HG03066 (cell line): ENCODE measurements at regions not wholly inside any gene's neighbourhood (a gene's known extent, or its start where the extent isn't known, plus 50 kb on each side); places are given as distances from the start of the nearest gene placed in this dataset.

Source experiments
- ATAC-seq: cut with Tn5 transposase; IDR thresholded peaks from one replicate; pipeline ENCODE4 v1.9.1; 2021; ENCODE audit warnings: low read depth; ENCODE audit not compliant: unreplicated experiment

DNA sequence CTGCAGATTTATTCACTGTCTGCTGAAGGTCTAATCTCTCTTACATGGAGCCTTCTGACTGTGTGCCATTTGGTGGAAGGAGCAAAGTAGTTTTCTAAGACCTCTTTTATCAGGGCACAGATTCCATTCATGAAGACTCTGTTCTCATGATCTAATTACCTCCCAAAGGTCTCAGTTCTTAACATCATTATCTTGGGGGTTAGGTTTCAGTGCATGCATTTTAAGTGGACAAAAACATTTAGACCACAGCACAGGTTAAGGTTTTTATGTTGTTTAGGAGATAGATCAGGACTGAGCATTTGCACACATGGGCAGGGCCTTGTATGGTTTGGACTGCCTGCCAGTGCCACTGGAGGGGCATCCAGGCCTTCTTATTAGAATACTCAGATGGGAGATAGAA lies 746.1 kb downstream of the C12orf50 start:
- ATAC-seq = no peak

DNA sequence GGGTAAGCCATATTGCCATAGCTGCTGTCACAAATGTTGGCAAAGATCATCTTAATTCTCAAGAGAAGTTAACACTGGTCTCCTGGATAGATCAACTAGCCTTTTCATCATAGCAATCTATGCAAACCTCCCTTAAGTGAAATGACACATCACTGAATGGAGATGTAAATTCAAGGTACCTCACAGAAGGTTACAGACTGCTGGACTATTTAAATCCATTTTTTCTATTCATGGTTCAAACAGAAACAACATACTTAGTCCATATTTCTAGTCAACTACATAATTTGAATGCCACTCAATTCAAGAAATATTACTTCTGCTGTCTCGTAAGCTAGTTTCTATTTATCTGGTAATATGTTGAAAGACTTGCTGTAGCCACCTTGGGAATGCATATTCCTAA lies 748.3 kb downstream of the C12orf50 start:
- ATAC-seq = peak; percentile 51

DNA sequence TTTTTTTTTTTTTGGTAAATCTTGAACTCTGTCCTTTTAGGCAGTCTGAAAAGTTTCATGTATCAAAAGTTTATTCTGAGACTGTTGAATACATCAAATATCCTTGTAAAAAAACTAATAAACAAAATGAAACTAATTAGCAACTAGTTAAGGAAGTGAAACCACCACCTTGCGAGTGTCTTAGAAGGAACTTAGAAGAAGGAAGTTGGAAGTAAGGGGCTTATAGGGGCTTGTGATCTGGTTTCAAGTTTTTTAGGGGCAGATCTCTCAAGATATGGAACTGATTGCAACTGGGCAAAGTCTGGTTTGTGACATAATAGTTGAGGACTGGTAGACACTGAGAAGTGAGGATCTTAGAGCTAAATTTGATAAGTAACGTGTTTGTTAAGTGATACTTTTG lies 748.8 kb downstream of the C12orf50 start:
- peak; percentile 84 for ATAC-seq

DNA sequence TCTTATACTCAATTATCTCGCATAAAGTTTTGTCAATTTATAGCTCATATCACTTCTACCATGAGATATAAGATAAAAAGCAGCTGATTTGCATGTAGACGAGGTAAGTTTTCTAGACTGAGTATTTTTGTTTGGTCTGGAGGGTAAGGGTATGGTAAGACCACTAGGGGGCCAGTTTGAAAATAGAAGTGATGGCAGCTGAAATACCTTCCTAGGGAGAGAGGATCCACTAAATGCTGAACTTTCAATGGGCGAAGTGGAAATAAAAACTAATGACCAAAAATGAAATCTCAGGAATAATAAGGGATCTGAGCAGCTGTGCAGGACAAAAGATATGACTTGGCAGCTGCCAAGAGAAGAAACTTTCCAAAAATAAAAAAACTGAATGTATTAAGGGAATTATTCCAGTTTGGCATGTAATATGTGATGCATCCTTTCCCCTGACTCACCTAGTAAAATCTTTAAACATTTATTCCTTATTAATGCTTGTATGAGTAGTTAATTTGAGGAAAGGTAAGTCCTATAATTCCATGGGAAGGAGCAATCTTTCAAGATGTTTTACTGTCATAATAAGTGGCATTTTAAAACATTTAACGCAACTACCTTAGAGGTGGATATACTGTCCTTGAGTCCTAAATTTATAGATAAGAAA lies 754.5 kb downstream of the C12orf50 start:
- no peak for ATAC-seq

- no peak for ATAC-seq
Measured at GRCh38 chr12:87272851-87273250, 756.4 kb downstream of the C12orf50 start.

GRCh38 chr12:87270919-87271318 lies 758.3 kb downstream of the C12orf50 start:
- no peak for ATAC-seq

DNA sequence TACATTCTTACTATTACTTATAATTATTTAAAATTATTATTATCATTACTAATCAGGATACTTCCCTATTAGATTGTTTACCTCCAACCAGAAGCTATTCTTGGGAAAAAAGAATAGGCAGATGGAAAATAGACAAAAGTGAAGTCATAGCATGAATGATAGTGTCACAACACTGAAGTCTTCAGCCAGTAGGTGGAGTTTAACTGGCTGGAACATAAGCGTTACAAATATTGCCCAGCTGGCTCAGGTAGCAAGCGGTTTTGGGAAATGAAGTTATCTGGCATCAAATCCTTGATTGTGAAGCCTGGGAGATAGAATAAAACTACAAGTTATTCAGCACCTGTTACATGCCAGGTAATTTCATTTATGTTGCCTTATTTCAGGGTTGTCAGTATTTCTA lies 762.9 kb downstream of the C12orf50 start:
- no peak for ATAC-seq

DNA sequence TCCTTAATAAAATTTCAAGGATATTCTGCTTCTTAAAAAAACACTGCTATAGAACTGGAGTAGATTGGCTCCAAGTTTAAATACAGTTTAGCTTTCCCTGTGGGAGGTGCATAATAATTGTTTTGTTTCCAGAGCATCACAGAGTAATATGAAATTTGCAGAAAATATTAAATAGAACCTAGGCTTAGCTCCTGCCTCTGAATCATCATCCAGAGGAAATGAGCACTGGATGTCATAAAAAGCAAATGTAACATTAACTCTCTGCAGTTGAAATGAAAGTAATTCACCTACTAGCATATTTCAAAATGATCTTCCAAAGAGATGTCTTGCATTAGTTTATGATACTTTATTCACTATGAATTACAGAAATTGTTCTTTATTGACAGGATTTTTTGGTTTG lies 769.8 kb downstream of the C12orf50 start:
- no peak for ATAC-seq

DNA sequence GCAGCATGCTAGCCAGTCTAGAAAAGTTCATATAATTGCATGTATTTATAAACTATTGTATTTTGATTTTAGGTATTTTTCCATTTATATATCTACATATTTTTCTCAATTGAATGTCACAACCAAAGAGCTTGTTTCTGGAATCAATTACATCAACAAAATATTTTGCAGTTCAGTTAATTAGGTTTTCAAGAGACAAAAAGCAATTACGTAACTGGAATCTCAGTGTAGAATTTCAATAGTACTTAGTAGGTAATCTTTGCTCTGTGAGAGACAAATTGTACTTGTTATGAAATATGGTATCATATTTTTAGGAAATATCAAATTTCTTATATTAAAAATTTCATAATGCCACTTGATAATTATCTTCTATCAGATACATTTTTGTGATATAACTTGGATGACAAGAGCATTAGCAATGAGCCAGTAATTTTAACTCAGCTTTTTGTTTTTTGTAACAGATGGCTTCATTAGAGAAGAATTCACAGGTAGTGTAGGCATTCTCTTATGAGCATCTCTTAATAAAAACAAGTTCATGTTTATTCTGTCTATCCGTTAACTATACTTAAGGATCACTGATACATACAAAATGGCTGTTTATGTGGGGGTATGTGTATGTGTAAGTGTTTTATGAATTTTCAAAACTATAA lies 774.7 kb downstream of the C12orf50 start:
- no peak for ATAC-seq

DNA sequence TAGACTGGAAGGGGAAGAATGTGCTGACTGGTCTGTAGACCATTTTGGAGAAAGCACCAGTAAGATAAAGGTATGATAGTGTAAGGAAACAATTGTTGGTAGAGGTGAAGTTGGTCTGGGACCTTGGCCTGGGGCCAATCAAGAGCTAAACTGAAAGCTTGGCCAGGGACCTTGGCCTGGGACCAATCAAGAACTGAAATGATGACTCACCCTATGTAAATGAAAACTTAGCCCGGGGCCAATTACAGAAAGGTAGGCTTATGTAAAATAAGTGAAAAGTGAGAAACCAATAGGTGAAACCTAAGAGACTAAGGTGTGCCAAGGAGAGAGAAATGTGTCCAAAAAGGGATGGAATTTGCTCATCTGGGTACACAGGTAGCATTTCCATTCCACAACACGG lies 776.0 kb downstream of the C12orf50 start:
- ATAC-seq = no peak

DNA sequence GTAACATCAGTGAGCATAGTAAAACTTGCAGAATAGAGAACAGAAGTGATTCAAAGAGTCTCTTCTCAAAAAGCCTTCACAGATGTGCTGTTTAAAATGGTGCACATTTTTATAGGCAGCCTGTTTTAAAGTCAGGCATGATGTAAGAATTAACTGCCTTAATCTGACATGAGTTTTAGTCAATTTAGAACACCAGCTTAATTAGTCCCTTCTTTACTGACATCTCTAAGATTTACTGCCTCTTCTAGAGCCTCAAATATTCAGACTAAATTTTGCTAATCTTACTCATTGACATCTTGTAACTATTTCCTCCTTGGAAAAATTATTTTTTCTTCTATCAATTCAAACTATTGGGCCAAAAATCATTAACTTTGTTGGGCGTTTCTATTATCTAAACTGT lies 782.5 kb downstream of the C12orf50 start:
- ATAC-seq = no peak

DNA sequence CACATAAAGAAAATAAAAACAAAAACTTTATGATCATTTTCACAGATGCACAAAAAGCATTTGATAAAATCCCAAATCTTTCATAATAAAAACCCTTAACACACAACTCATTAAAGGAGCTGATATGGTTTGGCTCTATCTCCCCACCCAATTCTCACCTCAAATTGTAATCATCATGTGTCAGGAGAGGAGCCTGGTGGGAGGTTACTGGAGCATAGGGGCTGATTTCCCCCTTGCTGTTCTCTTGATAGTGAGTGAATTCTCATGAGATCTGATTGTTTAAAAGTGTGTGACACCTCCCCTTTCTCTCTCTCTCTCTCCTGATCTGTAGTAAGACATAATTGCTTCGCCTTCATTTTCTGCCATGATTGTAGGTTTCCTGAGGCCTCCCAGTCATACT lies 790.7 kb downstream of the C12orf50 start:
- no peak for ATAC-seq

GRCh38 chr12:87234898-87235297 lies 794.3 kb downstream of the C12orf50 start:
- no peak for ATAC-seq

- no peak for ATAC-seq
Measured at GRCh38 chr12:87233671-87234070, 795.5 kb downstream of the C12orf50 start.

- ATAC-seq = no peak
Measured at GRCh38 chr12:87231818-87232217, 797.4 kb downstream of the C12orf50 start.

GRCh38 chr12:87230441-87230840 lies 798.8 kb downstream of the C12orf50 start:
- no peak for ATAC-seq

DNA sequence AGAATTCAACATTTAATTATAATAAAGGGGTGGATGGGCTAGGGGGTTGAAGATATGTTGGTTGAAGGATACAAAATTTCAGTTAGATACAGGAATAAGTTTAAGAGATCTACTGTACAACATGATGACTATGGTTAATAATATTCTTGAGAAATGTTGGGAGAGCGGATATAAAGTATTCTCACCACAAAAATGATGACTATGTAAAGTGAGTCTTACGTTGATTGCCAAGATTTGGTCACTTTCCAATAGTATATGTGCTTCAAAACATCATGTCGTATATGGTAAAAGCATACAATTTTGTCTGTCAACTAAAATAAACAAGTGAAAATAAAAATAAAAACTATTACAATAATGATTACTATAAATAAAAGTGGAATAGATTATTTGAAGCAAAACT lies 802.0 kb downstream of the C12orf50 start:
- no peak for ATAC-seq

DNA sequence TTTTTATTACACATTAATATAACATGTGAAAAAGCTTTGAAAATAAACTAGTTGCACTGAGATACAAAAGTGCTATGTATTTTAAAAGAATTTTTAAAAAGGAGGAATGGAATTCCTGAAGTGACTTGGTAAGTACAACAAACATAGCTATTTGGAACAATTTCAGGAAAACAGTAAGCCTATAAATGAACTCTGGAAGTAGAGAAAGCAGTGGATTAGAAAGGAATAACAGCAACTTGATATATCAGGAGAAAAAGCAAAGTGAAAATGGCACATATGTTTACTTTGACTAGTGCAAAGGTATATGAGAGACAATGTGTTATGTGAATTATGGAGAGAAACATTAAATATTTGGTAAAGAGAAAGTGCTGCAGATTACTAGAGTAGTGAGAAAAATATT lies 811.7 kb downstream of the C12orf50 start:
- ATAC-seq = no peak

DNA sequence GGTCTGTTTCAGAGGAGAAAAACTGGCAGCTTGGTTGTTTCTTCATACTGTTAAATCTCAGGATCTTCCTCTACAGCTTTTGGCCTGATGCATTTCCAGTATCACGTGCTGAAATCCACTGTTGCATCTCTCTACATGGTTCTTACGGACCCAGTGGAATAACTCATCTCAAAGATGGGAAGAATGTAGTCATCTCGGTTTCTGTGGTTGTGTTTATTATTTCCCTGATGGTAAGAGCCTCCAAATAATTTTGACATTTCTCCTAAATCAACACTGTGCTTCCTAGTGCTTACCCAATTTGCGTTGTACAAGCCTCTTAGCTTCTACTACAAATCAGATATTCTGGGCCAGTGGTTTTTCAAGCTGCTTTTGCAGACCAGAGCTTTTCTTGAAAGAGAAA lies 812.8 kb downstream of the C12orf50 start:
- no peak for ATAC-seq

GRCh38 chr12:87202189-87202588 lies 827.0 kb downstream of the C12orf50 start:
- ATAC-seq = no peak

DNA sequence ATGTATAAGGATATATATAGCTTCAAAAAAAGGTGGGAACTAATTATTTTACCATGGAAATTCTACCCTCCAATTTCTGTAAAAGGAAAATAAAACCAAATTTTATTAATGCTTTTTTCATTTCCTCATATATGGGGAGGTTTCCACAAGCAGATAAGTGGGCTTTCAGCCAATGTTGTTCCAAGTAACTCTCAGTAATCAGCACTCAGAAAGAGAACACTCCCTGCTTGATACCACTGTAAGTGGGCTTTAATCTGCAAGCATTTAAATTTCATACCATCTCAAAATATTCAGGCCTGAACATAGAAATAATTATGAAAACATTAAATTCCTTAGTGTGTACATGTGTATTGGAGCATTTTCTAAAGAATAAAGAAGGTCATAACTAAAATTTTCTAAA lies 827.6 kb downstream of the C12orf50 start:
- ATAC-seq = no peak

DNA sequence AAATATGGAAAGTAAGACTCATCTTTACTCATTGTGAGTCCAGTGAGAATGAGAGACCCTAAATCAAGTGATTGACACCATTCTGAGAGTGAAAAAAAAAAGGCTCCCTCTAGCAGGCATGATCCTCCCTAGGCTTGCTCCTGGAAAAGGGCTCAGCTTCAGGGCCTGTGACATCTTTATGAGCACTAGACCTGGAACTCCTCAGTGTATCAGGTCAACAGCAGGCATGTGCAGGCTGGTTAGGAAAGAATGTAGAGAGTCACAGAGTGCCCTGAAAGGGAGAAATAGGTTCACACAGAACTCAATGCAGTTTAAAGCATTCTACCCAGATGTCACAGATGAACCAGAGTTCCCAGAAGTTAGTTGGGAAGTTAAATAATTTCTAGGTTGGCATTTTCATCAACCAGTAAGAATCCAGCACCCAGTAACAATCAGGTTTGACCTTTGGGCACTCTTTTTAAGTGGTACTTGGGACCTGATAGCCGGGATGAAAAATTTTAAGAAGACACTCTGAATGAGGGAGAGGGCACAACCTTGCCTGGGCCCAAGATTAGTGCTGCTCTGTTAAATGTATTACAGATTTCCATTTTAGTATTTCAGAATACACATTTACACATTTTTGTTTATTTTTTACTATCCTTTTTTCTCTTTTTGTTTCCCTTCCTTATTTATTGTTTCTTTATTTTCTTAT lies 828.8 kb downstream of the C12orf50 start:
- ATAC-seq = no peak
